ENCODE measurements at regions not wholly inside any gene's neighbourhood (a gene's known extent, or its start where the extent isn't known, plus 50 kb on each side); places are given as distances from the start of the nearest gene placed in this dataset.

DNA sequence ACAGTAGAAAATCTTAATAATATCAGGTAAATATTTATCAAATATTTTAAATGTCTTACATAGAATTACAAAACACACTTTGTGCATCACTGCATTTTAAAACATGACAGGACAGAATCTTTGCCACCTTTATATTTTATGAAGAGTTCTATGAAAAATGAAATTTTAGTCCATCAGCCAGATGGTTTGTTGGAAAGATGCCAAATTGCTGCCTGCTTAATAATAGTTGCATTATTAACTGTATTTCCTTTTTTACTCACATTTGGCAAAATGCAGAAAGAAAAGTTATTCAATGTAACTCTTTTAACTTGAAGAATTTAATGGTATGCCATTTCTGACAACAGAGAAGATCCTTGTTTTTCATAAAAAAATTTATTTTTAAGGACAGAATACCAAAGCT, 1271.6 kb downstream of the NSUN3 start:
- TF ChIP-seq EZH2 (IDR thresholded peaks at IDR 0.05; ENCODE audit: low read length, unreplicated experiment) (no peak), EZH2phosphoT487 (IDR thresholded peaks at IDR 0.05; ENCODE audit: borderline replicate concordance, low read length) (no peak)
- TF ChIP-seq, protein P1, sequence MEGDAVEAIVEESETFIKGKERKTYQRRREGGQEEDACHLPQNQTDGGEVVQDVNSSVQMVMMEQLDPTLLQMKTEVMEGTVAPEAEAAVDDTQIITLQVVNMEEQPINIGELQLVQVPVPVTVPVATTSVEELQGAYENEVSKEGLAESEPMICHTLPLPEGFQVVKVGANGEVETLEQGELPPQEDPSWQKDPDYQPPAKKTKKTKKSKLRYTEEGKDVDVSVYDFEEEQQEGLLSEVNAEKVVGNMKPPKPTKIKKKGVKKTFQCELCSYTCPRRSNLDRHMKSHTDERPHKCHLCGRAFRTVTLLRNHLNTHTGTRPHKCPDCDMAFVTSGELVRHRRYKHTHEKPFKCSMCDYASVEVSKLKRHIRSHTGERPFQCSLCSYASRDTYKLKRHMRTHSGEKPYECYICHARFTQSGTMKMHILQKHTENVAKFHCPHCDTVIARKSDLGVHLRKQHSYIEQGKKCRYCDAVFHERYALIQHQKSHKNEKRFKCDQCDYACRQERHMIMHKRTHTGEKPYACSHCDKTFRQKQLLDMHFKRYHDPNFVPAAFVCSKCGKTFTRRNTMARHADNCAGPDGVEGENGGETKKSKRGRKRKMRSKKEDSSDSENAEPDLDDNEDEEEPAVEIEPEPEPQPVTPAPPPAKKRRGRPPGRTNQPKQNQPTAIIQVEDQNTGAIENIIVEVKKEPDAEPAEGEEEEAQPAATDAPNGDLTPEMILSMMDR (conservative IDR thresholded peaks at IDR 0.05; ENCODE audit: low read depth, low read length) = no peak
- H3K4me3 ChIP-seq (ENCODE audit: low read length) = no peak overlapping the region
- no TSS peak for BruUV-seq (replicated peaks)
- H2AFZ ChIP-seq (ENCODE audit: low read length) = no peak overlapping the region
- no peak overlapping the region for H3K9ac ChIP-seq (ENCODE audit: low read length)
- H3K79me2 ChIP-seq (ENCODE audit: low read length) = no peaks in the 10 kb centered on the region
- no peaks in the 10 kb centered on the region for H3K9me2 ChIP-seq (replicated peaks; ENCODE audit: low read length)
- POLR2A ChIA-PET (ENCODE audit: unreplicated experiment) = no interaction called here
- H3K27ac ChIP-seq (ENCODE audit: low read length) = no peak overlapping the region
- no peaks in the 10 kb centered on the region for H4K20me1 ChIP-seq (ENCODE audit: low read length)
- DNase-seq = no peak
- CTCF ChIA-PET = no interaction called here
- no peak for ATAC-seq
- no peak overlapping the region for H3K4me2 ChIP-seq (ENCODE audit: low read length)
- H3K36me3 ChIP-seq (ENCODE audit: low read depth, low read length) = no peaks in the 10 kb centered on the region
- H3K9me3 ChIP-seq (ENCODE audit: low read length) = no peaks in the 10 kb centered on the region
- H3K27me3 ChIP-seq (ENCODE audit: low read length) = no peaks in the 10 kb centered on the region
- peaks cover 4% of the 10 kb centered on the region for H3K4me1 ChIP-seq (ENCODE audit: insufficient read depth, low read length)
- intact Hi-C loops (cut with micrococcal nuclease) = no loop called here
- H3F3A ChIP-seq (ENCODE audit: low read length, unreplicated experiment) = no peaks in the 10 kb centered on the region

DNA sequence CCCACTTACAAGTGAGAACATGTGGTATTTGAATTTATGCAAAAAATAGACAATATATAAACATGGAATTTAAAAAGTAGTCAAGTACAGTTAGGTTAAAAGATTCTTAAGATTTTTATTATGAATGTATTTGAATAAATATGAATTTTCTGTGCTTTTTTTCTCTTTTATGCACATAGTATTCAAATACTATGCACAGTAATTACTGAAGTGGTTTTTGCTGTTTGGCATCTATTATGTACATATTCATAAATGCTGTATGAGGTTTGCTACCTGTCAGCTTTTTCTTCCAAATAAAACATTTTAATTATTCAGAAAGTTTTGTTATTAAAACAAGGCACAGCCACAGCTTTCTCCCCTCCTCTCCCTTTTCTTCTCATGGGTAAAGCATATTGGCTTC, 1272.7 kb downstream of the NSUN3 start:
- Histone ChIP-seq H3K9ac (ENCODE audit: low read length) (no peak overlapping the region), H3F3A (ENCODE audit: low read length, unreplicated experiment) (no peaks in the 10 kb centered on the region), H3K9me2 (replicated peaks; ENCODE audit: low read length) (no peaks in the 10 kb centered on the region), H3K4me2 (ENCODE audit: low read length) (no peak overlapping the region), H3K27ac (ENCODE audit: low read length) (no peak overlapping the region), H3K9me3 (ENCODE audit: low read length) (no peaks in the 10 kb centered on the region), H3K4me1 (ENCODE audit: insufficient read depth, low read length) (peaks cover 4% of the 10 kb centered on the region), H3K27me3 (ENCODE audit: low read length) (no peaks in the 10 kb centered on the region), H3K4me3 (ENCODE audit: low read length) (no peak overlapping the region), H3K36me3 (ENCODE audit: low read depth, low read length) (no peaks in the 10 kb centered on the region), H4K20me1 (ENCODE audit: low read length) (no peaks in the 10 kb centered on the region), H3K79me2 (ENCODE audit: low read length) (no peaks in the 10 kb centered on the region), H2AFZ (ENCODE audit: low read length) (no peak overlapping the region)
- intact Hi-C loops (cut with micrococcal nuclease) = no loop called here
- ChIA-PET POLR2A (ENCODE audit: unreplicated experiment) (no interaction called here), CTCF (no interaction called here)
- no TSS peak for BruUV-seq (replicated peaks)
- TF ChIP-seq EZH2 (IDR thresholded peaks at IDR 0.05; ENCODE audit: low read length, unreplicated experiment) = no peak
- no peak for TF ChIP-seq EZH2phosphoT487 (IDR thresholded peaks at IDR 0.05; ENCODE audit: borderline replicate concordance, low read length)
- TF ChIP-seq, protein P1 (conservative IDR thresholded peaks at IDR 0.05; ENCODE audit: low read depth, low read length) = no peak
- no peak for ATAC-seq
- DNase-seq = no peak

DNA sequence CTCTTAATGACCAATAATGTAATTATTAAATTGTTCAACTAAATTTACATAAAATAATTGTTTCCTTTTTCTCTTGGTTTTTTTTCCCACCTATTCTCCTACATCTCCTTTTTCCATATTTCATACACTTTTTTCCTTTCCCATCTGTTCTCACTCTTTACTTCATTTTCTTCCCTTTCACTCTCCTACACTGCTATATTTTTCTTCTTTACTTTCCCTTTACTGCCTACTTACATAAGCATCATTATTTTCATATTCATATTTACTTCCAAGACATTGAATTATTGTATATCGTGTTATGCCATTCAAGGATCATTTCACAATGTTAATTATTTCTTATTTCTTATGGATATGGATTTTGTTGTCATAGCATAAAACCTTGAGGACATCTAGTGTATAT, 1275.6 kb downstream of the NSUN3 start:
- CTCF ChIA-PET = no interaction called here
- no peak overlapping the region for H3K27ac ChIP-seq (ENCODE audit: low read length)
- H3K9me2 ChIP-seq (replicated peaks; ENCODE audit: low read length) = no peaks in the 10 kb centered on the region
- H4K20me1 ChIP-seq (ENCODE audit: low read length) = no peaks in the 10 kb centered on the region
- no peaks in the 10 kb centered on the region for H3K9me3 ChIP-seq (ENCODE audit: low read length)
- no peak overlapping the region for H3K4me3 ChIP-seq (ENCODE audit: low read length)
- H3K4me2 ChIP-seq (ENCODE audit: low read length) = no peak overlapping the region
- H2AFZ ChIP-seq (ENCODE audit: low read length) = no peak overlapping the region
- H3K9ac ChIP-seq (ENCODE audit: low read length) = no peak overlapping the region
- H3K27me3 ChIP-seq (ENCODE audit: low read length) = no peaks in the 10 kb centered on the region
- H3K79me2 ChIP-seq (ENCODE audit: low read length) = no peaks in the 10 kb centered on the region
- TF ChIP-seq EZH2 (IDR thresholded peaks at IDR 0.05; ENCODE audit: low read length, unreplicated experiment) (no peak), EZH2phosphoT487 (IDR thresholded peaks at IDR 0.05; ENCODE audit: borderline replicate concordance, low read length) (no peak)
- TF ChIP-seq, protein P1 (conservative IDR thresholded peaks at IDR 0.05; ENCODE audit: low read depth, low read length) = no peak
- intact Hi-C loops (cut with micrococcal nuclease) = no loop called here
- no peaks in the 10 kb centered on the region for H3F3A ChIP-seq (ENCODE audit: low read length, unreplicated experiment)
- no peaks in the 10 kb centered on the region for H3K36me3 ChIP-seq (ENCODE audit: low read depth, low read length)
- BruUV-seq (replicated peaks) = no TSS peak
- POLR2A ChIA-PET (ENCODE audit: unreplicated experiment) = no interaction called here
- H3K4me1 ChIP-seq (ENCODE audit: insufficient read depth, low read length) = peaks cover 4% of the 10 kb centered on the region
- DNase-seq = no peak
- no peak for ATAC-seq

All from PC-3 (cell line).